WI38 (cell line): ENCODE measurements at regions not wholly inside any gene's neighbourhood (a gene's known extent, or its start where the extent isn't known, plus 50 kb on each side); places are given as distances from the start of the nearest gene placed in this dataset.

Experiments
- H3K4me3 ChIP-seq: 2 replicates; pipeline ENCODE4 v1.5.1; 2011; ENCODE audit warnings: low read depth, mild to moderate bottlenecking, control low read depth, low read length
- TF ChIP-seq, protein P1 (sequence below): IDR thresholded peaks from 2 replicates; pipeline ENCODE4 v1.5.1; 2012; ENCODE audit warnings: low read depth, mild to moderate bottlenecking, control low read depth, low read length

GRCh38 chr4:14504162-14504561 lies 498.1 kb upstream of the CPEB2 start:
- no peak overlapping the region for H3K4me3 ChIP-seq

GRCh38 chr4:14513471-14513870 lies 488.8 kb upstream of the CPEB2 start:
- no peak overlapping the region for H3K4me3 ChIP-seq
- TF ChIP-seq, protein P1, sequence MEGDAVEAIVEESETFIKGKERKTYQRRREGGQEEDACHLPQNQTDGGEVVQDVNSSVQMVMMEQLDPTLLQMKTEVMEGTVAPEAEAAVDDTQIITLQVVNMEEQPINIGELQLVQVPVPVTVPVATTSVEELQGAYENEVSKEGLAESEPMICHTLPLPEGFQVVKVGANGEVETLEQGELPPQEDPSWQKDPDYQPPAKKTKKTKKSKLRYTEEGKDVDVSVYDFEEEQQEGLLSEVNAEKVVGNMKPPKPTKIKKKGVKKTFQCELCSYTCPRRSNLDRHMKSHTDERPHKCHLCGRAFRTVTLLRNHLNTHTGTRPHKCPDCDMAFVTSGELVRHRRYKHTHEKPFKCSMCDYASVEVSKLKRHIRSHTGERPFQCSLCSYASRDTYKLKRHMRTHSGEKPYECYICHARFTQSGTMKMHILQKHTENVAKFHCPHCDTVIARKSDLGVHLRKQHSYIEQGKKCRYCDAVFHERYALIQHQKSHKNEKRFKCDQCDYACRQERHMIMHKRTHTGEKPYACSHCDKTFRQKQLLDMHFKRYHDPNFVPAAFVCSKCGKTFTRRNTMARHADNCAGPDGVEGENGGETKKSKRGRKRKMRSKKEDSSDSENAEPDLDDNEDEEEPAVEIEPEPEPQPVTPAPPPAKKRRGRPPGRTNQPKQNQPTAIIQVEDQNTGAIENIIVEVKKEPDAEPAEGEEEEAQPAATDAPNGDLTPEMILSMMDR: no peak

More at GRCh38 chr4:14504162-14504561, 498.1 kb upstream of the CPEB2 start:
- TF ChIP-seq, protein P1: no peak

GRCh38 chr4:14515556-14515955 lies 486.7 kb upstream of the CPEB2 start:
- TF ChIP-seq, protein P1: no peak
- H3K4me3 ChIP-seq: no peak overlapping the region

GRCh38 chr4:14518136-14518535 lies 484.1 kb upstream of the CPEB2 start:
- H3K4me3 ChIP-seq: no peak overlapping the region
- TF ChIP-seq, protein P1: no peak

GRCh38 chr4:14520171-14520570 lies 482.1 kb upstream of the CPEB2 start:
- TF ChIP-seq, protein P1: no peak
- no peak overlapping the region for H3K4me3 ChIP-seq

DNA sequence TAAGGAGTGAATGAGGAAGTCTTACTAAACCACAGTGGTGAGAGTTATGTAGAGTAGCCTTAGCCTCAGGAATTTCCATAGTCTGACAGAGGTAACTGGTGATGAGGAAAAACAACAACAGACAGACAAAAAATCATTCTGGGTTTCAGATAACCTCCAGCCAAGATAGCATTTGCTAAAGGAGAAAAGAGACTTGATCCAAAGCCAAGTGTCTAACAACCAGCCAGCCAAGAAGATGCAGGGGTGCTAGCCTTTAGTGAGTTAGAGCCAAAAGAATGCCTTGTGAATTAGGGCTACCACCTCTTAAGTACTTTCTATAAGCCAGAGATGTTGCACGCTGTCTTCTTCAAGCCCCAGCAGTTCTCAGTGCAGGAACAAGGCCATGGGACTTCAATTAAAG lies 478.0 kb upstream of the CPEB2 start:
- TF ChIP-seq, protein P1: no peak

GRCh38 chr4:14528918-14529317 lies 473.4 kb upstream of the CPEB2 start:
- TF ChIP-seq, protein P1: no peak
- H3K4me3 ChIP-seq: no peak overlapping the region

More for the DNA sequence above, 478.0 kb upstream of the CPEB2 start:
- no peak overlapping the region for H3K4me3 ChIP-seq
